Keratinocyte (primary cell): ENCODE measurements at regions not wholly inside any gene's neighbourhood (a gene's known extent, or its start where the extent isn't known, plus 50 kb on each side); places are given as distances from the start of the nearest gene placed in this dataset.

Source experiments
- DNase-seq: peaks from one replicate; pipeline ENCODE4 v3.0.0-alpha.2; 2011; ENCODE audit warnings: low read depth, missing footprints, low spot score
- FAIRE-seq: peaks from 2 replicates; lab custom pipeline; 2011; peaks lifted over from hg19 to GRCh38; lab: Jason Lieb, UNC
- H2AFZ ChIP-seq: 2 replicates; pipeline ENCODE4 v1.6.0; 2012; ENCODE audit warnings: low read length, control low read depth, inconsistent platforms; ENCODE audit not compliant: control insufficient read depth
- H3K27ac ChIP-seq: 2 replicates; pipeline ENCODE4 v1.5.1; 2011; ENCODE audit warnings: low read length; ENCODE audit not compliant: control insufficient read depth, insufficient read depth
- H3K27me3 ChIP-seq: 3 replicates; pipeline ENCODE4 v1.6.0; 2011; ENCODE audit warnings: low read length; ENCODE audit not compliant: control insufficient read depth, insufficient read depth; ENCODE audit errors: extremely low read depth
- H3K36me3 ChIP-seq, 2 experiments: 2 replicates in 1 of 2; 3 replicates in 1 of 2; pipeline ENCODE4 v1.5.1; 2011; ENCODE audit warnings: low read length in 2 of 2, mild to moderate bottlenecking in 1 of 2; ENCODE audit not compliant: control insufficient read depth in 2 of 2, insufficient read depth in 2 of 2; ENCODE audit errors: extremely low read depth in 1 of 2
- H3K4me1 ChIP-seq: 3 replicates; pipeline ENCODE4 v1.5.1; 2011; ENCODE audit warnings: low read length; ENCODE audit not compliant: control insufficient read depth, insufficient read depth; ENCODE audit errors: extremely low read depth
- H3K4me2 ChIP-seq: 3 replicates; pipeline ENCODE4 v1.6.0; 2011; ENCODE audit warnings: low read depth, low read length; ENCODE audit not compliant: control insufficient read depth, insufficient read depth; ENCODE audit errors: extremely low read depth
- H3K4me3 ChIP-seq, 3 experiments: fragments of 200-600 bp in 1 of 3; sonication (generic) in 1 of 3; 2 replicates in 2 of 3; 3 replicates in 1 of 3; pipeline ENCODE4 v1.5.1; 2011 to 2016; ENCODE audit warnings: low read length in 3 of 3, mild to moderate bottlenecking in 3 of 3, control low read depth in 2 of 3, inconsistent platforms in 1 of 3, low read depth in 1 of 3, mixed read lengths in 1 of 3, mixed run types in 1 of 3, moderate library complexity in 1 of 3; ENCODE audit not compliant: control insufficient read depth in 2 of 3, insufficient read depth in 2 of 3; ENCODE audit errors: extremely low read depth in 1 of 3
- H3K79me2 ChIP-seq: 2 replicates; pipeline ENCODE4 v1.6.0; 2012; ENCODE audit warnings: low read length; ENCODE audit not compliant: control insufficient read depth, insufficient read depth
- H3K9ac ChIP-seq: 3 replicates; pipeline ENCODE4 v1.6.0; 2011; ENCODE audit warnings: low read length; ENCODE audit not compliant: control insufficient read depth, insufficient read depth; ENCODE audit errors: extremely low read depth
- H3K9me1 ChIP-seq: 3 replicates; pipeline ENCODE4 v1.6.0; 2011; ENCODE audit warnings: low read length; ENCODE audit not compliant: control insufficient read depth, insufficient read depth; ENCODE audit errors: extremely low read depth
- H3K9me3 ChIP-seq: 2 replicates; pipeline ENCODE4 v1.5.1; 2012; ENCODE audit warnings: low read depth, low read length; ENCODE audit not compliant: control insufficient read depth
- H4K20me1 ChIP-seq: 3 replicates; pipeline ENCODE4 v1.6.0; 2011; ENCODE audit warnings: low read length; ENCODE audit not compliant: control insufficient read depth, insufficient read depth; ENCODE audit errors: extremely low read depth
- EZH2 ChIP-seq: IDR thresholded peaks from one replicate; pipeline ENCODE4 v1.6.1; 2012; ENCODE audit warnings: inconsistent platforms, mild to moderate bottlenecking, low read length, moderate library complexity
- dilution Hi-C: fragments of 300-500 bp; cut with MboI; formaldehyde crosslinking; loops from one replicate; pipeline ENCODE4 v1.7.0; 2020; ENCODE audit warnings: low sequenced_read_pairs; ENCODE audit not compliant: extremely low pct_ligation_motif_present
- TF ChIP-seq, protein P1 (sequence below), 3 experiments: IDR thresholded peaks in 1 of 3; conservative IDR thresholded peaks in 1 of 3; optimal IDR thresholded peaks in 1 of 3; 2 replicates in 2 of 3; 3 replicates in 1 of 3; pipeline versions ENCODE3 to v1.5.1; 2011; ENCODE audit warnings: low read length in 3 of 3, mild to moderate bottlenecking in 3 of 3, moderate library complexity in 2 of 3, control low read depth in 1 of 3, inconsistent platforms in 1 of 3; ENCODE audit not compliant: insufficient read depth in 2 of 3; ENCODE audit errors: extremely low read depth in 1 of 3

DNA sequence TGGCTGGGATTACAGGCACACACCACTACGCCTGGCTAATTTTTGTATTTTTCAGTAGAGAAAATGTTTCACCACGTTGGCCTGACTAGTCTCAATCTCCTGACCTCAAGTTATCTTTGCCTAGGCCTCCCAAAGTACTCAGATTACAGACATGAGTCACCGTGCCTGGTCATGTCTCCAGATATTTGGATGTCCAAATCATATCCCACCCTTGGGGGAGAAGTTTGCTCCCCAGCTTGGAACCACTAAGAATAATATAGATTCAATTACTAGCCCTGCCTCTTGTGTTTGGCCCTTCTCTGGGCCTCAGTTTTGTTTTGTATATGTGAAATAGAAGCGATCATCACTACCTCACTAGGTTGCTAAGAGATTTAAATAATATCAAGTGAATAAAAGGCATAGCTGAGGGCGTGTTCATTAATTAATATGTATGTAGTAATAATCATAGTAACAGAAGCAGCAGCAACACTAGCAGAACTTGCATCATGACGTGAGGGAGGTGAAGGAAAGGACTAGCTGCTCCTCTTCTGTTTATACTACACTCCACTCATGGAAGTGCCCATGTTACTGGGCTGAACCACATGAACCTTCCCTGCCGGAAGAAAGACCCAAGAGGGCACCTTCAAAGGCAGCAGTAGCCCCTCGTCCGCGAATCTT is 253.6 kb upstream of the XYLT1 start:
- no peaks in the 10 kb centered on the region for H3K79me2 ChIP-seq
- DNase-seq = no peak
- H3K4me1 ChIP-seq = no peaks in the 10 kb centered on the region
- TF ChIP-seq EZH2 = no peak
- TF ChIP-seq, protein P1, sequence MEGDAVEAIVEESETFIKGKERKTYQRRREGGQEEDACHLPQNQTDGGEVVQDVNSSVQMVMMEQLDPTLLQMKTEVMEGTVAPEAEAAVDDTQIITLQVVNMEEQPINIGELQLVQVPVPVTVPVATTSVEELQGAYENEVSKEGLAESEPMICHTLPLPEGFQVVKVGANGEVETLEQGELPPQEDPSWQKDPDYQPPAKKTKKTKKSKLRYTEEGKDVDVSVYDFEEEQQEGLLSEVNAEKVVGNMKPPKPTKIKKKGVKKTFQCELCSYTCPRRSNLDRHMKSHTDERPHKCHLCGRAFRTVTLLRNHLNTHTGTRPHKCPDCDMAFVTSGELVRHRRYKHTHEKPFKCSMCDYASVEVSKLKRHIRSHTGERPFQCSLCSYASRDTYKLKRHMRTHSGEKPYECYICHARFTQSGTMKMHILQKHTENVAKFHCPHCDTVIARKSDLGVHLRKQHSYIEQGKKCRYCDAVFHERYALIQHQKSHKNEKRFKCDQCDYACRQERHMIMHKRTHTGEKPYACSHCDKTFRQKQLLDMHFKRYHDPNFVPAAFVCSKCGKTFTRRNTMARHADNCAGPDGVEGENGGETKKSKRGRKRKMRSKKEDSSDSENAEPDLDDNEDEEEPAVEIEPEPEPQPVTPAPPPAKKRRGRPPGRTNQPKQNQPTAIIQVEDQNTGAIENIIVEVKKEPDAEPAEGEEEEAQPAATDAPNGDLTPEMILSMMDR (optimal IDR thresholded peaks at IDR 0.05 in 1 of 3, IDR thresholded peaks at IDR 0.05 in 1 of 3, conservative IDR thresholded peaks at IDR 0.05 in 1 of 3; ENCODE audit: extremely low read depth in 1 of 3, insufficient read depth in 2 of 3, low read length in 3 of 3) = no peak
- H3K4me3 ChIP-seq = no peak overlapping the region
- H3K9me1 ChIP-seq = no peaks in the 10 kb centered on the region
- no peak overlapping the region for H3K27ac ChIP-seq
- H4K20me1 ChIP-seq = no peaks in the 10 kb centered on the region
- dilution Hi-C loops = no loop called here
- H3K9me3 ChIP-seq = no peaks in the 10 kb centered on the region
- H3K27me3 ChIP-seq = no peaks in the 10 kb centered on the region
- no peaks in the 10 kb centered on the region for H3K36me3 ChIP-seq
- H2AFZ ChIP-seq = no peak overlapping the region
- H3K4me2 ChIP-seq = no peak overlapping the region
- H3K9ac ChIP-seq = no peak overlapping the region
- no peak for FAIRE-seq

DNA sequence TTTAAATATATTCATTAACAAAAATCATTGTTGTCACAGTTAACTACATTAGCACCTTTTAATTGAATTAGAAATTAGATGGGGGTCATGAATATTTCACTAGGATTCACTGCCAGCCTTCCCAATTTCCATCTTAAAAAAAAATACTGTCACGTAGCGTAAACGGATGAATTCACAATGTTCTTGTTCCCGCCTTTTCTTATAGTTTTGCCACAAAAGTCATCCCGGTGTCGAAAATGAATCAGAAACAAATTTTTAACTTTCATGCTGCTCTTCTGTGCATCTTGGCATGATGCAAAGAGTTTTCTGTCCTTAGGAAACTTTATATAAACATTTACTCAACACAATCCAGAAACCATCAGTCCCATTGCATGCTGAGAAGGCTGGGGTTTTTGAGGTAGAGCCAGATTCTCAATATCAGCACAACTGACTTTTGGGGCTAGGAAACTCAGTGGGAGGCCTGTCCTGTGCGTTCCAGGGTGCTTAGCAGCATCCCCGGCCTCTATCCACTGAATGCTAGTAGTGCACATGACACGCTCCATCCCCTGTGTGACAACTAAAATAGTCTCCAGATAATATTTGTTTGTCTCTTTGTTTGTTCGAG is 252.9 kb upstream of the XYLT1 start:
- FAIRE-seq = no peak
- dilution Hi-C loops = no loop called here
- Histone ChIP-seq H3K9me3 (no peaks in the 10 kb centered on the region), H3K4me2 (no peak overlapping the region), H3K27ac (no peak overlapping the region), H3K9me1 (no peaks in the 10 kb centered on the region), H3K4me1 (no peaks in the 10 kb centered on the region), H2AFZ (no peak overlapping the region), H3K79me2 (no peaks in the 10 kb centered on the region), H3K36me3 (no peaks in the 10 kb centered on the region), H3K4me3 (no peak overlapping the region), H4K20me1 (no peaks in the 10 kb centered on the region), H3K9ac (no peak overlapping the region), H3K27me3 (no peaks in the 10 kb centered on the region)
- no peak for DNase-seq
- TF ChIP-seq, protein P1 (optimal IDR thresholded peaks at IDR 0.05 in 1 of 3, IDR thresholded peaks at IDR 0.05 in 1 of 3, conservative IDR thresholded peaks at IDR 0.05 in 1 of 3; ENCODE audit: extremely low read depth in 1 of 3, insufficient read depth in 2 of 3, low read length in 3 of 3) = no peak
- TF ChIP-seq EZH2 = no peak
